HG02973 (cell line): ENCODE measurements at regions not wholly inside any gene's neighbourhood (a gene's known extent, or its start where the extent isn't known, plus 50 kb on each side); places are given as distances from the start of the nearest gene placed in this dataset.

ENCODE experiments used
- ATAC-seq: cut with Tn5 transposase; IDR thresholded peaks from one replicate; pipeline ENCODE4 v1.9.1; 2021; ENCODE audit warnings: moderate library complexity; ENCODE audit not compliant: unreplicated experiment

- no peak for ATAC-seq
Measured at GRCh38 chr5:92907938-92908606, 672.9 kb downstream of the NR2F1-AS1 start.

- ATAC-seq = no peak
Measured at GRCh38 chr5:92906798-92907376, 674.1 kb downstream of the NR2F1-AS1 start.

- ATAC-seq = no peak
Measured at GRCh38 chr5:92904021-92904420, 677.0 kb downstream of the NR2F1-AS1 start.

GRCh38 chr5:92899611-92900010 lies 681.4 kb downstream of the NR2F1-AS1 start:
- no peak for ATAC-seq

GRCh38 chr5:92896722-92897121 lies 684.3 kb downstream of the NR2F1-AS1 start:
- no peak for ATAC-seq

- no peak for ATAC-seq
Measured at GRCh38 chr5:92890841-92891244, 690.2 kb downstream of the NR2F1-AS1 start.

- ATAC-seq = no peak
Measured at GRCh38 chr5:92889140-92889539, 691.9 kb downstream of the NR2F1-AS1 start.

GRCh38 chr5:92887254-92887653 lies 693.8 kb downstream of the NR2F1-AS1 start:
- no peak for ATAC-seq

GRCh38 chr5:92886751-92887150 lies 694.3 kb downstream of the NR2F1-AS1 start:
- ATAC-seq = no peak

GRCh38 chr5:92885950-92886349 lies 695.1 kb downstream of the NR2F1-AS1 start:
- ATAC-seq = no peak

- ATAC-seq = no peak
Measured at GRCh38 chr5:92884469-92884868, 696.5 kb downstream of the NR2F1-AS1 start.

GRCh38 chr5:92879806-92880543 lies 701.0 kb downstream of the NR2F1-AS1 start:
- no peak for ATAC-seq

GRCh38 chr5:92874790-92875189 lies 706.2 kb downstream of the NR2F1-AS1 start:
- ATAC-seq = no peak

- no peak for ATAC-seq
Measured at GRCh38 chr5:92868442-92868841, 712.6 kb downstream of the NR2F1-AS1 start.

GRCh38 chr5:92864591-92864990 lies 716.4 kb downstream of the NR2F1-AS1 start:
- ATAC-seq = no peak

- ATAC-seq = no peak
Measured at GRCh38 chr5:92863666-92864065, 717.4 kb downstream of the NR2F1-AS1 start.

GRCh38 chr5:92861531-92862285 lies 719.3 kb downstream of the NR2F1-AS1 start:
- ATAC-seq = no peak

- ATAC-seq = no peak
Measured at GRCh38 chr5:92860061-92860460, 721.0 kb downstream of the NR2F1-AS1 start.

GRCh38 chr5:92852219-92852618 lies 728.8 kb downstream of the NR2F1-AS1 start:
- no peak for ATAC-seq

- no peak for ATAC-seq
Measured at GRCh38 chr5:92850886-92851285, 730.1 kb downstream of the NR2F1-AS1 start.

- no peak for ATAC-seq
Measured at GRCh38 chr5:92849756-92850155, 731.3 kb downstream of the NR2F1-AS1 start.
